PC-9 (cell line): ENCODE measurements at regions not wholly inside any gene's neighbourhood (a gene's known extent, or its start where the extent isn't known, plus 50 kb on each side); places are given as distances from the start of the nearest gene placed in this dataset.
"Not testable (repeated sequence)": the region's sequence is repeated elsewhere in the genome, so short reads cannot be mapped to it uniquely, and the experiment has no call there.

Source experiments
- BruUV-seq: library from RNA; stranded (reverse); fragments of 400-500 nt; replicated peaks from 2 replicates; lab custom pipeline; 2021; lab: Mats Ljungman, UMichigan
- CTCF ChIA-PET: fragments of 300-600 bp; sonication (Branson Sonifier 250); formaldehyde crosslinking; loops from one replicate; lab custom pipeline; 2022; ENCODE audit warnings: antibody characterized with exemption; lab: Charles Lee
- POLR2A ChIA-PET: fragments of 300-600 bp; sonication (Branson Sonifier 250); formaldehyde crosslinking; loops from one replicate; lab custom pipeline; 2022; ENCODE audit warnings: antibody characterized with exemption; ENCODE audit not compliant: unreplicated experiment; lab: Charles Lee
- DNase-seq, 2 experiments: peaks; one replicate each; pipeline versions ENCODE4 v3.0.0 to v3.0.0-alpha.2; 2015 to 2022; ENCODE audit warnings: mixed read lengths in 1 of 2
- H2AFZ ChIP-seq: fragments of 200-600 bp; sonication (generic); 2 replicates; pipeline ENCODE4 v1.8.1; 2017; ENCODE audit warnings: antibody characterized with exemption
- H3F3A ChIP-seq: fragments of 200-600 bp; sonication (generic); 2 replicates; pipeline ENCODE4 v1.8.1; 2017; ENCODE audit warnings: antibody characterized with exemption, mild to moderate bottlenecking, low read depth; ENCODE audit not compliant: insufficient read depth
- H3K27ac ChIP-seq: fragments of 200-600 bp; sonication (generic); 2 replicates; pipeline ENCODE4 v1.6.1; 2016; ENCODE audit warnings: mixed run types
- H3K27me3 ChIP-seq: fragments of 200-600 bp; sonication (generic); 2 replicates; pipeline ENCODE4 v1.6.1; 2016; ENCODE audit warnings: low read depth, mixed run types; ENCODE audit not compliant: insufficient read depth
- H3K36me3 ChIP-seq: fragments of 200-600 bp; sonication (generic); 2 replicates; pipeline ENCODE4 v1.6.1; 2016; ENCODE audit warnings: low read depth, mixed run types
- H3K4me1 ChIP-seq: fragments of 200-600 bp; sonication (generic); replicated peaks from 2 replicates; pipeline ENCODE4 v1.6.1; 2016; ENCODE audit warnings: mixed run types; ENCODE audit not compliant: insufficient read depth
- H3K4me2 ChIP-seq: fragments of 200-600 bp; sonication (generic); 2 replicates; pipeline ENCODE4 v1.6.1; 2017; ENCODE audit warnings: mixed run types
- H3K4me3 ChIP-seq: fragments of 200-600 bp; sonication (generic); 2 replicates; pipeline ENCODE4 v1.6.1; 2016; ENCODE audit warnings: mixed run types
- H3K79me2 ChIP-seq: fragments of 200-600 bp; sonication (generic); 2 replicates; pipeline ENCODE4 v1.6.1; 2017; ENCODE audit warnings: low read depth, mixed run types
- H3K9me2 ChIP-seq: fragments of 200-600 bp; sonication (generic); 2 replicates; pipeline ENCODE4 v1.8.1; 2017; ENCODE audit warnings: mild to moderate bottlenecking; ENCODE audit not compliant: insufficient read depth
- H3K9me3 ChIP-seq: fragments of 200-600 bp; sonication (generic); 2 replicates; pipeline ENCODE4 v1.8.1; 2016; ENCODE audit warnings: low read depth; ENCODE audit not compliant: insufficient read depth
- H4K20me1 ChIP-seq: fragments of 200-600 bp; sonication (generic); 2 replicates; pipeline ENCODE4 v1.8.1; 2017; ENCODE audit not compliant: insufficient read depth
- CTCF ChIP-seq: fragments of 200-600 bp; sonication (generic); conservative IDR thresholded peaks from 2 replicates; pipeline ENCODE4 v1.6.1; 2017; ENCODE audit warnings: mixed run types, antibody characterized with exemption, mild to moderate bottlenecking, moderate library complexity
- EZH2 ChIP-seq: fragments of 200-600 bp; sonication (generic); IDR thresholded peaks from 2 replicates; pipeline ENCODE4 v1.8.0; 2017; ENCODE audit warnings: antibody characterized with exemption, low read depth
- intact Hi-C: fragments of 100-400 bp; cut with micrococcal nuclease; formaldehyde crosslinking; loops from one replicate; pipeline ENCODE4 v1.10.0; 2022; ENCODE audit not compliant: unreplicated experiment

GRCh38 chr4:104017213-104017612 is 297.4 kb upstream of the TACR3 start:
- Histone ChIP-seq H3K9me3 (no peaks in the 10 kb centered on the region), H3K27me3 (no peaks in the 10 kb centered on the region), H3K9me2 (no peaks in the 10 kb centered on the region), H3K4me1 (no peaks in the 10 kb centered on the region), H3K79me2 (no peaks in the 10 kb centered on the region), H3K4me2 (no peak overlapping the region), H4K20me1 (no peaks in the 10 kb centered on the region), H3K4me3 (no peak overlapping the region), H3F3A (no peaks in the 10 kb centered on the region), H3K27ac (no peak overlapping the region), H3K36me3 (no peaks in the 10 kb centered on the region), H2AFZ (no peak overlapping the region)
- intact Hi-C loops: no loop called here
- DNase-seq: no peak
- no TSS peak for BruUV-seq
- POLR2A ChIA-PET: no interaction called here
- TF ChIP-seq CTCF (no peak), EZH2 (no peak)
- CTCF ChIA-PET: no interaction called here

- Histone ChIP-seq H3F3A (no peaks in the 10 kb centered on the region), H3K9me2 (no peaks in the 10 kb centered on the region), H3K79me2 (no peaks in the 10 kb centered on the region), H3K27ac (no peak overlapping the region), H3K4me3 (no peak overlapping the region), H3K4me1 (no peaks in the 10 kb centered on the region), H3K4me2 (no peak overlapping the region), H3K36me3 (no peaks in the 10 kb centered on the region), H3K9me3 (no peaks in the 10 kb centered on the region), H4K20me1 (no peaks in the 10 kb centered on the region), H2AFZ (no peak overlapping the region), H3K27me3 (no peaks in the 10 kb centered on the region)
- DNase-seq: peak in 1 of 2 experiments; percentile 1
- ChIA-PET POLR2A (no interaction called here), CTCF (no interaction called here)
- intact Hi-C loops: no loop called here
- BruUV-seq: no TSS peak
- TF ChIP-seq CTCF: peak; percentile 32; the same call in 1 of the 2 replicates
- no peak for TF ChIP-seq EZH2
Measured at GRCh38 chr4:104015680-104016079, 295.9 kb upstream of the TACR3 start.

GRCh38 chr4:104010722-104011121 is 290.9 kb upstream of the TACR3 start:
- no peaks in the 10 kb centered on the region for H3K4me1 ChIP-seq
- no peak overlapping the region; the same call in 1 of the 2 replicates for H2AFZ ChIP-seq
- TF ChIP-seq EZH2: no peak
- TF ChIP-seq CTCF: no peak
- H3K27me3 ChIP-seq: no peaks in the 10 kb centered on the region
- H3K36me3 ChIP-seq: no peaks in the 10 kb centered on the region
- no peak for DNase-seq
- H4K20me1 ChIP-seq: no peaks in the 10 kb centered on the region
- no peak overlapping the region for H3K4me2 ChIP-seq
- intact Hi-C loops: no loop called here
- no TSS peak for BruUV-seq
- no peak overlapping the region for H3K27ac ChIP-seq
- CTCF ChIA-PET: no interaction called here
- no peaks in the 10 kb centered on the region for H3F3A ChIP-seq
- no peak overlapping the region for H3K4me3 ChIP-seq
- H3K9me2 ChIP-seq: no peaks in the 10 kb centered on the region
- POLR2A ChIA-PET: no interaction called here
- H3K79me2 ChIP-seq: no peaks in the 10 kb centered on the region
- no peaks in the 10 kb centered on the region for H3K9me3 ChIP-seq

GRCh38 chr4:104002318-104002717 is 282.5 kb upstream of the TACR3 start:
- BruUV-seq, H4K20me1 ChIP-seq, H3K9me2 ChIP-seq, H3K9me3 ChIP-seq, DNase-seq, H3K79me2 ChIP-seq, H3K27me3 ChIP-seq, H3K36me3 ChIP-seq, H2AFZ ChIP-seq, H3K4me2 ChIP-seq, H3K27ac ChIP-seq, POLR2A ChIA-PET, H3K4me3 ChIP-seq, H3K4me1 ChIP-seq, H3F3A ChIP-seq, intact Hi-C loops, CTCF ChIA-PET: not testable (repeated sequence)
